ENCODE measurements at regions not wholly inside any gene's neighbourhood (a gene's known extent, or its start where the extent isn't known, plus 50 kb on each side); places are given as distances from the start of the nearest gene placed in this dataset.

GRCh38 chr6:170198298-170198697 is 92.6 kb downstream of the DLL1 start:
- TF ChIP-seq REST (IDR thresholded peaks at IDR 0.05; ENCODE audit: insufficient read depth in 1 of 2, low read depth in 2 of 2, low read length in 2 of 2) (no peak), SIN3A (IDR thresholded peaks at IDR 0.05; ENCODE audit: borderline replicate concordance, insufficient read depth, low read length) (no peak), TAF1 (IDR thresholded peaks at IDR 0.05; ENCODE audit: borderline replicate concordance, insufficient read depth, low read length) (no peak), POLR2AphosphoS5 (IDR thresholded peaks at IDR 0.05; ENCODE audit: low read depth, low read length) (no peak)
